ENCODE measurements at regions not wholly inside any gene's neighbourhood (a gene's known extent, or its start where the extent isn't known, plus 50 kb on each side); places are given as distances from the start of the nearest gene placed in this dataset.

- intact Hi-C loops (cut with DNase I; ENCODE audit: low total_unique reads): no loop called here
- ATAC-seq (no peak), DNase-seq (no peak)
- no peak for TF ChIP-seq CTCF (IDR thresholded peaks at IDR 0.05 in 4 of 5, conservative IDR thresholded peaks at IDR 0.05 in 1 of 5)
- TF ChIP-seq POLR2A (IDR thresholded peaks at IDR 0.05): no peak
- H3K27me3 ChIP-seq: peaks cover 0 to 6% (median 2%) of the 10 kb centered on the region in 3 donors
- no peaks in the 10 kb centered on the region for H3K9me3 ChIP-seq
- in situ Hi-C loops (cut with MboI; ENCODE audit: low sequenced_read_pairs in 4 of 4): no loop called here
- H3K4me1 ChIP-seq: no peaks in the 10 kb centered on the region
- H3K4me3 ChIP-seq: no peak overlapping the region
- H3K27ac ChIP-seq: no peak overlapping the region
- H3K36me3 ChIP-seq: no peaks in the 10 kb centered on the region
These were observed 72.4 kb downstream of the MAP1LC3B2 start for GRCh38 chr12:116631619-116632018.

GRCh38 chr12:116630762-116631161 is 71.6 kb downstream of the MAP1LC3B2 start:
- no peak for TF ChIP-seq CTCF (IDR thresholded peaks at IDR 0.05 in 4 of 5, conservative IDR thresholded peaks at IDR 0.05 in 1 of 5)
- TF ChIP-seq POLR2A (IDR thresholded peaks at IDR 0.05): no peak
- H3K27ac ChIP-seq: no peak overlapping the region
- DNase-seq: no peak
- no peak for ATAC-seq
- intact Hi-C loops (cut with DNase I; ENCODE audit: low total_unique reads): no loop called here
- peaks cover 0 to 6% (median 2%) of the 10 kb centered on the region in 3 donors for H3K27me3 ChIP-seq
- no peaks in the 10 kb centered on the region for H3K9me3 ChIP-seq
- no peak overlapping the region for H3K4me3 ChIP-seq
- H3K4me1 ChIP-seq: no peaks in the 10 kb centered on the region
- no peaks in the 10 kb centered on the region for H3K36me3 ChIP-seq
- in situ Hi-C loops (cut with MboI; ENCODE audit: low sequenced_read_pairs in 4 of 4): no loop called here

GRCh38 chr12:116629480-116629879 is 70.3 kb downstream of the MAP1LC3B2 start:
- no peak for DNase-seq
- Histone ChIP-seq H3K27ac (no peak overlapping the region), H3K27me3 (peaks cover 0 to 6% (median 2%) of the 10 kb centered on the region in 3 donors), H3K4me1 (no peaks in the 10 kb centered on the region), H3K4me3 (no peak overlapping the region), H3K9me3 (no peaks in the 10 kb centered on the region), H3K36me3 (no peaks in the 10 kb centered on the region)
- intact Hi-C loops (cut with DNase I; ENCODE audit: low total_unique reads): no loop called here
- no peak for TF ChIP-seq POLR2A (IDR thresholded peaks at IDR 0.05)
- TF ChIP-seq CTCF (IDR thresholded peaks at IDR 0.05 in 4 of 5, conservative IDR thresholded peaks at IDR 0.05 in 1 of 5): no peak
- in situ Hi-C loops (cut with MboI; ENCODE audit: low sequenced_read_pairs in 4 of 4): no loop called here
- ATAC-seq: peak in 1 of 2 donors; percentile 45

DNA sequence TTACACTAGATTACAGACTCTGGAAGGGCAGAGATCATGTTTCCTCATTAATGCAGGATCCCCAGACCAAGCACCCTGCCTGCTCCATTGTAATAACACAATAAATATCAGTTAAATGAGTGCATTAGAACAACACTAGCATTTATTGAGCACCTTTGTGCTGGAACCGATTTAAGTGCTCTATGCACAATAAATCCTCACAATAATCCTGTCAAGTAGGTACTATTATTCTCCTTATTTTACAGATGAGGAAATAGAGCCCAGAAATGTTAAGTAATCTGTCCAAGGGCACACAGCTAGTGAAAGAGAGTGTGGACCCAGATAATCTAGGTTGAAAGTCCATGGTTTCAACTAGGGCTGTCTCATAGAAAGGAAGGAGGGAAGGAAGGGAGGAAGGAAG is 69.8 kb downstream of the MAP1LC3B2 start:
- TF ChIP-seq CTCF (IDR thresholded peaks at IDR 0.05 in 4 of 5, conservative IDR thresholded peaks at IDR 0.05 in 1 of 5): no peak
- TF ChIP-seq POLR2A (IDR thresholded peaks at IDR 0.05): no peak
- Histone ChIP-seq H3K4me1 (no peaks in the 10 kb centered on the region), H3K27ac (no peak overlapping the region), H3K27me3 (peaks cover 0 to 6% (median 2%) of the 10 kb centered on the region in 3 donors), H3K9me3 (no peaks in the 10 kb centered on the region), H3K4me3 (no peak overlapping the region), H3K36me3 (no peaks in the 10 kb centered on the region)
- ATAC-seq (no peak), DNase-seq (no peak)
- in situ Hi-C loops (cut with MboI; ENCODE audit: low sequenced_read_pairs in 4 of 4): no loop called here
- intact Hi-C loops (cut with DNase I; ENCODE audit: low total_unique reads): no loop called here

GRCh38 chr12:116628450-116628793 is 69.2 kb downstream of the MAP1LC3B2 start:
- Histone ChIP-seq H3K36me3 (no peaks in the 10 kb centered on the region), H3K9me3 (no peaks in the 10 kb centered on the region), H3K27me3 (peaks cover 0 to 6% (median 2%) of the 10 kb centered on the region in 3 donors), H3K27ac (no peak overlapping the region), H3K4me1 (no peaks in the 10 kb centered on the region), H3K4me3 (no peak overlapping the region)
- in situ Hi-C loops (cut with MboI; ENCODE audit: low sequenced_read_pairs in 4 of 4): no loop called here
- DNase-seq (no peak), ATAC-seq (no peak)
- TF ChIP-seq CTCF (IDR thresholded peaks at IDR 0.05 in 4 of 5, conservative IDR thresholded peaks at IDR 0.05 in 1 of 5): no peak
- TF ChIP-seq POLR2A (IDR thresholded peaks at IDR 0.05): no peak
- intact Hi-C loops (cut with DNase I; ENCODE audit: low total_unique reads): no loop called here
